ENCODE measurements at regions not wholly inside any gene's neighbourhood (a gene's known extent, or its start where the extent isn't known, plus 50 kb on each side); places are given as distances from the start of the nearest gene placed in this dataset.
"Not testable (repeated sequence)": the region's sequence is repeated elsewhere in the genome, so short reads cannot be mapped to it uniquely, and the experiment has no call there.

GRCh38 chr5:158514319-158514985 lies 585.3 kb downstream of the EBF1 start:
- no peak for DNase-seq

DNA sequence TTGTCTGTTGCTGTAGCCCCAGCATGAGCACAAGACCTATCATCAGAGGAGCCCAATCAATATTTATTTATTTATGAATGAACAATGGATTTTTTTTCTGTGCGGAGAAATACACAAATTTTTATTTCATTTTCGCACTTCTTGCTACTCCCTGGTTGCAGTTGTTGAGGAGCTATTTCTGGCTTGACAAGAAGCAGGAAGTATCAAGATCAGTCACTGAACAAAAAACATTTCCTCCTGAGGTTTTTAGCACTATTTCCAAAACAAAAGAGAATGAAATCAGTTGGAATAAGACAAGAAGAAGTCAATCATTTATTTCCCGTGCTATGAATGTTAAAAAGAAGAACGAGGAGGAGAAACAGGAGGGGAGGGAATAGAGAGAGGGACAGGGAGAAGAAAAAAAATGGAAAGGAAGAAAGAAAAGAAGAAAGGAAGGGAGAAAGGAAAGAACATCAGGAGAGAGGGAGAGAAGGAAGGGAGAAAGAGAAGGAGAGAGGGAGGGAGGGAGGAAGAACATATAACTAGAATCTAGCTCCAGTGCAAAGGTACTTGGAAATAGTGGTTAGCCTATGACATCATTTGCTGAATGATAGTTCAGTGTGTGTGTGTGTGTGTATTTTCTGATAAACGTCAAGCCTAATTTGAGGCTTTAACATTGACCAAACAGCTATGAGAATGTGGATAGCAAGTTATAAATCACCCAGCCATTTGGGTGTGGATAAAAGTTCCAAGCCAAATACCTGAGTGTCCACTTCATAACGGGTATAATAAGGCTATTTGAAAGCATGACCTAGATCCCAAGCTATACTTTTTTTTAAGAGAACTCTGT lies 586.0 kb downstream of the EBF1 start:
- DNase-seq = no peak

GRCh38 chr5:158511454-158511853 lies 588.3 kb downstream of the EBF1 start:
- no peak for DNase-seq

DNA sequence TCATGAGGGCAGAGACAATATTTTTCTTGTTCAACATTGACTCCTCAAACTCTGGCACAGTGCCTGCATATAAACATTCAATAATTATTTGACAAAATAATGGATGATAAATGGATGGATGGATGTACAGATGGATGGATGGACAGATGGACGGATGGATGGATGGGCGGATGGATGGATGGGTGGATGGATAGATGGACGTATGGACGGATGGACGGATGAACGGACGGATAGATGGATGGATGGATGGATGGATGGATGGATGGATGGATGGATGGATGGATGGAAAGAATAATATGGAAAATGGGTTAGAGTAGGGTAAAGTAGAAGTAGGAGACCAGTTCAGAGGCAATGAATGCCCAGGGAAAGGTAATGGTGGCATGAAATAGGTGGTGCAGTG lies 589.2 kb downstream of the EBF1 start:
- no peak for DNase-seq

- no peak for DNase-seq
Measured at GRCh38 chr5:158506648-158507047, 593.1 kb downstream of the EBF1 start.

GRCh38 chr5:158502686-158503085 lies 597.0 kb downstream of the EBF1 start:
- no peak for DNase-seq

DNA sequence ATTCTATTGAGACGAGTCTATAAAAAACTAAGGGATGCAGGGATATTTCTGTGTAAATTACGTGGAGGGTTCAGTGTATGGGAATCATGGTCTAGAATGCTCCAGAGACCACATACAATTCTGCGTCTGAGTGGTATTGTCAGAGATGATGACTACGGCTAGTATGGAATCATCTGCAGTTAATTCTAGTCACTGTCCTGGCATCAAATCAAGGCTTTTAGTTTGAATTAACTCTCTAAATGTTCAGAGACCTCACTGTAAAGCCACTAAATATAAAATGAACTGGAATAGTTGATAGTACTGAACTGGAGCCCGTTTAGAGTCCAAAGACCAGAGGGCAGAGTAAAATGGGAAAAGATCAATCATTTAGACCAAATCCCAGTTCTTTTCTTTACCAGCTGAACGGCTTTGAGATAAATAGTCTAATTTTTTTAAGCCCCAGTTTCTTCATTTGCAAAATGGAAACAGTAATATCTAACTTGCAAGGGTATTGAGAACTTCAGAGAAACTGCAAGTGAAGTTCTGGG lies 599.8 kb downstream of the EBF1 start:
- DNase-seq = no peak

GRCh38 chr5:158499075-158499891 lies 600.4 kb downstream of the EBF1 start:
- DNase-seq = no peak

- no peak for DNase-seq
Measured at GRCh38 chr5:158496624-158497023, 603.1 kb downstream of the EBF1 start.

GRCh38 chr5:158494541-158494940 lies 605.2 kb downstream of the EBF1 start:
- no peak for DNase-seq

GRCh38 chr5:158494044-158494443 lies 605.7 kb downstream of the EBF1 start:
- not testable (repeated sequence) for DNase-seq

GRCh38 chr5:158492841-158493242 lies 606.9 kb downstream of the EBF1 start:
- DNase-seq = no peak

GRCh38 chr5:158492136-158492535 lies 607.6 kb downstream of the EBF1 start:
- no peak for DNase-seq

GRCh38 chr5:158487664-158488063 lies 612.1 kb downstream of the EBF1 start:
- no peak for DNase-seq

- DNase-seq = no peak
Measured at GRCh38 chr5:158487156-158487555, 612.6 kb downstream of the EBF1 start.

DNA sequence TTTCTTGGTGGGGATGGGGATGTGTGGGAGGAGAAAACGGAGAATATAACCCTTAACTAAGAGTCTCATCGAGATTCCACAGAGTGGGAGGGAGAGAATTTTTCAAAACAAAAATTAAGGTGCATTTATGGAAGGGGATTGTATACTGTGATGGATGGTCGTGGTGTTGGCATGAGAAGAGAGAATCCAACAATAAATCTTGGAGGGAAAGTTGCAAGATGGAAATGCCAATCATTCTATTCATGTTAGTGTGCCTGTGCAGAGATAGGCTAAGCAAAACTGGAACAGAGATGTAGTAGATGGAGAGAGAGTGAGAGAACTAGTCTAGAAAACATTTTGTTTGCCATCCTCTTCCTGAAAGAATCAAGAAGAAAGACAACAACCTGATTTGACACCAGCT lies 613.1 kb downstream of the EBF1 start:
- no peak for DNase-seq

GRCh38 chr5:158485604-158486081 lies 614.1 kb downstream of the EBF1 start:
- no peak for DNase-seq

- DNase-seq = no peak
Measured at GRCh38 chr5:158485047-158485446, 614.7 kb downstream of the EBF1 start.

DNA sequence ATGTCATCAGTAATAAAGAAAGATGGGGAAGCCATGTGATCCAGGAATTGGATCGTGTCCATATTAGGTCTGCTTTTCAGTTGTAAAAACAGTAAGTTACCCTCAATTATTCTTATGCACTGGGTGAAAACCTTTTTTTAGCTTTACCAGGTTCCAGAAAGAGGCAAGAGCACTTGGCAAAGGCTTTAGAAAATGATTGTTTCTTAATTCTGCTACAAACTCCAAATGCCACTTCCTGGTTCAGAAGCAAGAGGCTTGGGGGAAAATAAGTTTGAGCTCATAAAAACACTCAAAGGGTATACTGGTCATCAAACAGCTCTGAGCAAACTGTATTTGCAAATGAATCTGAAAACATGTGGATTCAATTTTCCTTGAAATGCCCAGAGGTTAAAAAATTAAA lies 615.6 kb downstream of the EBF1 start:
- DNase-seq = no peak

DNA sequence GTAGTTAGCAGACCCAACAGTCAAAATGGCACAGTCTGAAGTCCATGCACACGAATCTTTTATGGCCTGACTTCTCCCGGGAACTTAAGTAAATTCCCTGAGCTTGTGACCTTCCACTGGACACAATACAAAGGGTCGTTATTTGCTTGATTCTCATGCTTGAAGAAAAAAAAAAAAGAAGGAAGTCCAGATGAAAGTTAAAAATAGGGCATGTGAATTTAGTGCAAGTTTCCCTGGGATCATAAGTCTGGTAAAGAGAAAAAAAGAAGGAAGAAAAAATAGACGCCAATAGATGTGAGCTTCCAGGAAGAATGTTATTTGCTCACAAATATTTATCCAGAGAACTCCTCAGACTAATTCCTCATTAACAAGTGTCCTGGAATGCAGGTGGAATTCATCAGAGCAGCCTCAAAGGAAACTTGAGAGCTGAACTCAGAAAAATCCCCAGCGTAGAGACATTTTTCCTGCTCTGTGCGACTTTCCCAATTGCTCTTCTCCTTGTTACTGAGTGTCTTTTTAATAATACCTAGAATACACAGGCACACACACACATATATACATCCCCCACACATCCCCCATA lies 616.3 kb downstream of the EBF1 start:
- no peak for DNase-seq

DNA sequence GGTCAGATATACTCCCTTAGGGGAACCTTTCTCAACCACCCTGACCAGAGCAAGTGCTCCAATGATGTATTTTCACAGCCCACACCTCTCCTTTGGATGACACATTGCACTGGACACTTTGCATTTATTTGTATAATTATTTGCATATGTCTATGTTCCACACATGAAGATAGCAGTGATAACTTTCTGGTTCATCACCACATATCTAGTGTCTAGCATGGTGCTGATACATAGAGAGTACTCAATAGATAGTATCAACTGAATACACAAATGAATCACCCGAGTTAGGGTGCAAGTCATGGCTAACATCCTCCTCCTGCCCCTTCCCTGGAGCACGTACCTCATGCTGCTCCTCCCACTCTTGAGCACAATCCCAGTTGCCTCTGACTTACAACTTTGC lies 617.6 kb downstream of the EBF1 start:
- no peak for DNase-seq

DNA sequence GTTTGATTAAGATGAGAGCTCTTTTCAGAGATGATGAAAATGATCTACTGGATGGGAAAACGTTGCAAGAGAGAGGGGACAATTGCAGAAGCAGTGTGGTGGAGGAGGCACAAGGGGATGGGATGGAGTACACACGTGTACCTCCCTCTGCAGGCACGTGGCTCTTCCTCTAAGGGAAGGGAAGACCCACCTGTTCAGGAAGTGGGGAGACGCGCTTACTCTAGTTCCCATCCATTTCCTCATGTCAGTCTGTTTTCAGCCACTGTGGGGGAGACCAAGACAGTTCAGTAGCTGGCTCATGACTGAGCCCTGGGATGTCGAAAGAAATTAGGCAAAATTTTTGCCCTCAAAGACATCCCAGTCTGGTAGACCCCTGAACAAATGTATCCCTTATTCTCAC lies 619.2 kb upstream of the CLINT1 start:
- DNase-seq = no peak

DNA sequence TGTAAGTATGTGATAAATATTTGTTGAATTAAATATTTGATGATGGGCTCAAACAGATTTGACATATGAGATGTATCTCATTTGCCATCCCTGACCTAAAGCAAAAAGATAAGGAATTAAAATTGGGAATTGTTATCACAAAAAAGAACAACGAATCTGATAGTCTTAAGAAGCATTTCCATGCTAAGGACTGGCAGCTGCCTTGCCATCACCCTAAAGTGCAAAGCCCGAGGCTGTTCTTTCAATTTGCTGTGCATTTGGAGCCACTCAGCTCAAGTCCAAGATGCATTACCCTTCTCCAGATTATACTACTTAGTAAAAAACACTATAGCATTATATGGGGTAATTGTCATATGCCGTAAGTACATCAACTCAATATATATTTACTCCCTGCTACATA lies 618.3 kb upstream of the CLINT1 start:
- no peak for DNase-seq

Measured in DMS79 (cell line).